NT2/D1 (cell line): ENCODE measurements at regions not wholly inside any gene's neighbourhood (a gene's known extent, or its start where the extent isn't known, plus 50 kb on each side); places are given as distances from the start of the nearest gene placed in this dataset.

ENCODE experiments used
- YY1 ChIP-seq: IDR thresholded peaks from 2 replicates; pipeline ENCODE4 v1.6.1; 2011; ENCODE audit not compliant: insufficient read length, insufficient read depth
- ZNF274 ChIP-seq: IDR thresholded peaks from 2 replicates; pipeline ENCODE4 v1.6.1; 2011; ENCODE audit warnings: mild to moderate bottlenecking, low read depth, low read length

DNA sequence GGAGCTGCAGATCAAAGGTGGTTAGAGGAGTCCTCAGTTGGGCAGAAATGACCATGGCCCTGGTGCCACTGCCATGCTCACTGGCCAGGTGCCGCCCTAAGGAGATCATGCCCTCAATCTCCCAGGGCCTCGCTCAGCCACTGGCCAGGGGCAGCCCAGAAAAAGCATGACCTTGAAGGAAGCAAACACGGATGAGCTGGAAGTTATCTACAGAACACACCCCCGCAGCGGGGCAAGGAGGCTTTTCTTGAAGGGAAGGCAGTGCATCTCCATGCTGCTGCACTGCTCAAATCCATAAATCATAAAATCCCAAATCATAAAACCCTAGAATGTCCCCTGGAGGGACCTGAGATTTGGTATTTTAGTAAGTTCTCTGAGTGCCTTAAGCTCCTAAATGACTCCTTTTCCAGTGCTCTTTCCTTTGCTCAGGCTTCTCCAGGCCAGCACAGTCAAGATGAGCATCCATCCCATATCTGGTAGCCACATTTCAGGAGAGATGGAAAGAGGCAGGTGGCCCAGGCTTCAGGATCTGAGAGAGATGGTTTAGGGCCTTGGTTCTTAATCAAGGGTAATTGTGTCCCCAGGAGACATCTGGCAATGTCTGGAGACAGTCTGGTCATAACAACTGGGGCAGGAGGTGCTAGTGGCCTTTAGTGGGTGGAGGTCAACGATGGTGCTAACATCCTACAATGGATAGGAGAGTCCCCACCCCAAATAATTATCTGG is 217.3 kb downstream of the RBM19 start:
- TF ChIP-seq YY1 (no peak), ZNF274 (no peak)
